Gastroesophageal sphincter (tissue), 3 donors: ENCODE measurements at regions not wholly inside any gene's neighbourhood (a gene's known extent, or its start where the extent isn't known, plus 50 kb on each side); places are given as distances from the start of the nearest gene placed in this dataset.

Experiments
- EP300 ChIP-seq: sonication (generic); formaldehyde crosslinking; IDR thresholded peaks from one replicate; pipeline ENCODE4 v1.6.1; 2017; ENCODE audit warnings: antibody characterized with exemption, mild to moderate bottlenecking
- TF ChIP-seq, protein P1 (sequence below), 4 experiments: fragments of 200-600 bp in 2 of 4; fragments of 450-650 bp in 2 of 4; sonication (generic) in 1 of 4; IDR thresholded peaks; one replicate each; pipeline ENCODE4 v1.5.1; 2017 to 2019; ENCODE audit warnings: antibody characterized with exemption in 4 of 4, mild to moderate bottlenecking in 2 of 4, moderate library complexity in 2 of 4

DNA sequence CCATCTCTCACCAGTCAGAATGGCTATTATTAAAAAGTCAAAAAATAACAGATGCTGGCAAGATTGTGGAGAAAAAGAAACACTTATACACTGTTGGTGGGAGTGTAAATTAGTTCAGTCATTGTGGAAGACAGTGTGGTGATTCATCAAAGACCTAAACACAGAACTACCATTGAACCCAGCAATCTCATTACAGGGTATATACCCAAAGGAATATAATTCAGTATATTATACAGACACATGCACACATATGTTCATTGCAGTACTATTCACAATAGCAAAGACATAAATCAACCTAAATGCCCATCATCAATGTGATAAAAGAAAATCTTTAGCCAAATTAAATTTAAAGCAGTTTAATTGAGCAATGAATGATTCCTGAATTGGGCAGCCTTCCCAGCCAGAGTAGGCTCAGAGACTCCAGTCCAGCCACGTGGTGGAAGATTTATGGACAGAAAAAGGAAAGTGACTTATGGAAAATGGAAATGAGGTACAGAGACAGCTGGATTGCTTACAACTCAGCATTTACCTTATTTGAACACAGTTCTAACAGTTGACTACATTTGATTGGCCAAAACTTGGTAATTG lies 377.1 kb upstream of the SLC39A10 start:
- TF ChIP-seq, protein P1, sequence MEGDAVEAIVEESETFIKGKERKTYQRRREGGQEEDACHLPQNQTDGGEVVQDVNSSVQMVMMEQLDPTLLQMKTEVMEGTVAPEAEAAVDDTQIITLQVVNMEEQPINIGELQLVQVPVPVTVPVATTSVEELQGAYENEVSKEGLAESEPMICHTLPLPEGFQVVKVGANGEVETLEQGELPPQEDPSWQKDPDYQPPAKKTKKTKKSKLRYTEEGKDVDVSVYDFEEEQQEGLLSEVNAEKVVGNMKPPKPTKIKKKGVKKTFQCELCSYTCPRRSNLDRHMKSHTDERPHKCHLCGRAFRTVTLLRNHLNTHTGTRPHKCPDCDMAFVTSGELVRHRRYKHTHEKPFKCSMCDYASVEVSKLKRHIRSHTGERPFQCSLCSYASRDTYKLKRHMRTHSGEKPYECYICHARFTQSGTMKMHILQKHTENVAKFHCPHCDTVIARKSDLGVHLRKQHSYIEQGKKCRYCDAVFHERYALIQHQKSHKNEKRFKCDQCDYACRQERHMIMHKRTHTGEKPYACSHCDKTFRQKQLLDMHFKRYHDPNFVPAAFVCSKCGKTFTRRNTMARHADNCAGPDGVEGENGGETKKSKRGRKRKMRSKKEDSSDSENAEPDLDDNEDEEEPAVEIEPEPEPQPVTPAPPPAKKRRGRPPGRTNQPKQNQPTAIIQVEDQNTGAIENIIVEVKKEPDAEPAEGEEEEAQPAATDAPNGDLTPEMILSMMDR (IDR thresholded peaks at IDR 0.05), result no peak
- no peak for TF ChIP-seq EP300
